GM12891 (cell line): ENCODE measurements at regions not wholly inside any gene's neighbourhood (a gene's known extent, or its start where the extent isn't known, plus 50 kb on each side); places are given as distances from the start of the nearest gene placed in this dataset.

Source experiments
- POLR2A ChIP-seq: IDR thresholded peaks from 2 replicates; pipeline ENCODE4 v1.6.1; 2011; ENCODE audit warnings: low read depth, low read length, control low read depth
- POLR2AphosphoS5 ChIP-seq: IDR thresholded peaks from 2 replicates; pipeline ENCODE4 v1.6.1; 2011; ENCODE audit warnings: low read depth, low read length, control low read depth
- SPI1 ChIP-seq: IDR thresholded peaks from 2 replicates; pipeline ENCODE4 v1.6.1; 2011; ENCODE audit warnings: low read depth, low read length, control low read depth

- TF ChIP-seq POLR2AphosphoS5 (no peak), POLR2A (no peak), SPI1 (no peak)
Observed at GRCh38 chr2:239797316-239797715, 227.8 kb downstream of the NDUFA10 start.
